ENCODE measurements at regions not wholly inside any gene's neighbourhood (a gene's known extent, or its start where the extent isn't known, plus 50 kb on each side); places are given as distances from the start of the nearest gene placed in this dataset.

DNA sequence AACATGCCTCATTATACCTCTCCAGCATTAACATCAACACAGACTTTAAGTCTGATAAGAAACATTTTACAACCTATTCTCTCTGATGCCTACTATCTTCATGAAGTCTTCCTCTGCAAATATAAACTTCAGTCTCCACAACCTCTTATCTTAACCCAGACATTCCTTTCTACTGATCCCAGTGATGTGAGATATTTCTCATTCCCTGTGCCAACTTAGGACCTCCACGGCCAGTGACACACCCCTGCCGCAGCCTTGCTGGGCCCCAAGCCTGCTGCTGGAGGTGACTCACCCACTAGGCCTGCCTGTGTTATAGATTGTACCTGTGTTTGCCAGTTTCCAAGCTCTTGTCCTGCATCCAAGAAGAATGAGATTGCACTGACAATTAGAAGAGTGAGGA is 734.5 kb upstream of the CADM2 start:
- TF ChIP-seq, protein P1, sequence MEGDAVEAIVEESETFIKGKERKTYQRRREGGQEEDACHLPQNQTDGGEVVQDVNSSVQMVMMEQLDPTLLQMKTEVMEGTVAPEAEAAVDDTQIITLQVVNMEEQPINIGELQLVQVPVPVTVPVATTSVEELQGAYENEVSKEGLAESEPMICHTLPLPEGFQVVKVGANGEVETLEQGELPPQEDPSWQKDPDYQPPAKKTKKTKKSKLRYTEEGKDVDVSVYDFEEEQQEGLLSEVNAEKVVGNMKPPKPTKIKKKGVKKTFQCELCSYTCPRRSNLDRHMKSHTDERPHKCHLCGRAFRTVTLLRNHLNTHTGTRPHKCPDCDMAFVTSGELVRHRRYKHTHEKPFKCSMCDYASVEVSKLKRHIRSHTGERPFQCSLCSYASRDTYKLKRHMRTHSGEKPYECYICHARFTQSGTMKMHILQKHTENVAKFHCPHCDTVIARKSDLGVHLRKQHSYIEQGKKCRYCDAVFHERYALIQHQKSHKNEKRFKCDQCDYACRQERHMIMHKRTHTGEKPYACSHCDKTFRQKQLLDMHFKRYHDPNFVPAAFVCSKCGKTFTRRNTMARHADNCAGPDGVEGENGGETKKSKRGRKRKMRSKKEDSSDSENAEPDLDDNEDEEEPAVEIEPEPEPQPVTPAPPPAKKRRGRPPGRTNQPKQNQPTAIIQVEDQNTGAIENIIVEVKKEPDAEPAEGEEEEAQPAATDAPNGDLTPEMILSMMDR (IDR thresholded peaks at IDR 0.05), result no peak
- no peak for TF ChIP-seq POLR2A (IDR thresholded peaks at IDR 0.05)
